Midbrain (tissue), 1 donor: ENCODE measurements at regions not wholly inside any gene's neighbourhood (a gene's known extent, or its start where the extent isn't known, plus 50 kb on each side); places are given as distances from the start of the nearest gene placed in this dataset.
"Not testable (repeated sequence)": the region's sequence is repeated elsewhere in the genome, so short reads cannot be mapped to it uniquely, and the experiment has no call there.

ENCODE experiments used
- DNase-seq: peaks from one replicate; lab custom pipeline; 2025; lab: John Stamatoyannopoulos, UW

DNA sequence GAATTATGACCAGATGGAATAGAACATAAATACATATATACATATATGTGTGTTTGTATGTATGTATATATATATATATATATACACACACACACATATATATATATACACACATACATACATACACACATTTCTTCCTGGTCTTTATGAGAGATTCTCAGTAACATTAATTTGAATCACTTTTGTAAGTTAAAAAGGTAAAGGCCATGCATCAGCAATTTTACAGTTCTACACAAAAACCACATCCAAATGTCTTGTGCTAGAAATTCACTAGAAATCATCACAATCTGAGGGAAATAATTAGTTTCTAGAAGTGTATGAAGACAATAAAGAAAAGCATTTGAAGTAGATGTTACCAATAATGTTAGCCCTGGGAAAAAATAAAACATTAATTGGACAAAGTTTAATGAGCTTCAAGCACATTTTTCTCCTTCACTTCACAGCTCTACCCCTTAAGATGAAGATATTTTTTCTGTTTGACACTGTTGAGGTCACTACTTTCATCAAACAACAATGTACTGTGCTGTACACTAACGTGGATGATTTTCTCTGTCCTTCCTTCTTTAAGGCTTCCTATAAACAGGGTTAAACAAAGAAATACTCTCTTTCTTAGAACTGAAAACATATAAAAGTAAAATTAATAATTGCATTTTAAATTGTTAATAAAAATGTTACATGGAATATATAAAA is 189.2 kb upstream of the NR4A3 start:
- DNase-seq, result no peak

DNA sequence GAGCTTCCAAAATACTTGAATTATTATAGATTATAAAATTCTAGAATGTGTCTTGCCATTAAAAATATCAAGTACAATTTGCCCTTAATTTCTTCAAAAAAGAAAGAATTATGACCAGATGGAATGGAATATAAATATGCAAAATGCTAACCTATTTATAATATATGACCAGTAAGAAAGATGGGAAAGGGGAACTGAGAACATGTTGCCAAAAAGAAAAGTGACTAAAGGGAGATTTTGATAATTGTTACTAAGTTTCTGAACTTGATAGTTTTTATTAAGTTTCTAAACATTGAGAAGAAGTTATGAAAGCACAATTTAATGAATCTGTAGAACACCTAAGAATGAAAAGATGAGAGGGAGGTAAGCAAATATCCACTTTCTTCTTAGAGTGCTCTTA is 188.4 kb upstream of the NR4A3 start:
- DNase-seq, result no peak

DNA sequence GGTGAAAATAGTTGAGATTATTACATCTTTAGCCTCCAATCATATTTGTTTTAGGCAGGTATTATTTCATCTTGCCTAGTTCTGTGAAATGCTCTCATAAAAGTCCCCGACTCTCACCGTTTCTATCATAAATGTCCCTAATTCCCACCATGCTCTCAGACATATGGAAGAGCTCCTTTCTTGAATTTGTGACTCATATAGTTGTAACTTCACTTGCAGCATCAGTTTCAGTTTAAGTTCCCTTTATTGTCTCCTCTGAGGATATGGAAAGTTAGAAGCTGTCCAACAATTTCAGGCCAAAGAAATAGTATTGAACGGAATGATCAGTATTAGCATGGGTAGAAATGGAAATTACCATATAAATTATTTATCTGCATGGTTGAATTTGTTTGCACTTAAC is 187.5 kb upstream of the NR4A3 start:
- DNase-seq, result no peak

DNA sequence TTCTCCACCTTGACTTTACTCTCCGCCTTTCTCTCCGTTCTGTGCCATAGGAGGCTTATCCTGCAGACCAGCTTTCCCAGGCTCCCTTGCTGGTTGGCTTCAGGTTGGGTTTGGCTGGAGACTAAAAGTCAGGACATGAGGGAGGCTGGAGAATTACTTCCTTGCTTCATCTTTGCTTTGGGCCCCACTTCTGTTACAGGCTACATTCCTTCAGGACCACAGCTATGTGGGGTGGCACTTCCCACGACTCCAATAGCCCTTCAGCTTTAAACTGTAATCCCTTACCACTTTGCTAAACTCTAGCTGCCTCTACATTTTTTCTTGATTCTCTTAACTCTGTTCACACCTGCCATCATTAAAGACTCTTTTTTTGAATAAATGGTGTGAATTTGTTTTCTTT is 186.7 kb upstream of the NR4A3 start:
- no peak for DNase-seq

DNA sequence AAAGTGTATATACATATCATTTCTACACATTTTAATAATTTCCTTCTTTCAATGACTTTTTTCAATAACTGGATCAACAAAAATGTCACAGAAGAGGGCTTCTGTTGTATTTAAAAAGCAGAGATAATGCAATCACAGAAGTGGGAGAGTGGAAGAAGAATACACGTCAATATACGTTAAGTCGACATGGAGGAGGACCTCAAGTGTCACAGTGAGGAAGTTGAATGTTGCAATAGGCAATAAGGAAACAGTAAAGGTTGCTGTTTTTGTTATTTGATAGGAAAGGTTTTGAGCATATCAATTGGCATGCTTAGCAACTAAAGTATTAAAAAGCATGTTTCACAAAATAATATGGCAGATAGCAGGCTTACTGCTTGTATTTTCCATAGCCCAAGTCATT is 184.0 kb upstream of the NR4A3 start:
- no peak for DNase-seq

DNA sequence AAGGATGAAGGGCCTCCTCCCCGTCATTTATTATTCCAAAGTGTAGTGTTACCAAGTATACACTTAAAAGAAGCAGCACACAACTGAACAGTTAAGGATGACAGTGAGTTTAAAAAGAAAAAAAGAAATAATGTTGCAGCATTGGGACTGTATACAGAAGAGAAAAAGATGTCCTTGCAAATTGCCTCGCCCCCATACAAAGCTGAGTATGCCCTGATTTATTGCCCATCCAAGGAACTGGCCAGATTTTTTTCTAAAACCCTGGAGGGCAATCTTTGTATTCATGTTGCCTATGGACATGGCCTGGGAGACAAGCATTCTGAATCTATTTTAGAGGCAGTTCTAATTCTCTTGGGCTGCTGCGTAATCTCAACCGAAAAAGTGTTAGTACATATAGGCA is 182.7 kb upstream of the NR4A3 start:
- DNase-seq, result no peak

DNA sequence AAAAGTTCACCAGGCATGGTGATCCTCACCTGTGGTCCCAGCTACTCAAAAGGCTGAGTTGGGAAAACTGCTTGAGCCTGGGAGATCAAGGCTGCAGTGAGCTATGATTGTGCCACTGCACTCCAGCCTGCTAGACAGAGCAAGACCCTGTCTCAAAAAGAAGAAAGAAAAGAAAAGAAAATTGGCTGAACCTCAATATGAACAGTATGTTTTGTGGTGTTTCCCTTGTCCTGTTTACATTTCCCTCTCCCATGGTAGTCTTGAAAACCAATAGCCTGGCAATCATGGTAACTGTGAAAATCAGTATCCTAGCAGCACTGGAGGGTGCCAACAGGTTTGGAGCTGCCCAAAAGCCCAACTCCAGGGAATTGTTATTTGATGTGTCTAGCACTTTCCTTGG is 174.1 kb upstream of the NR4A3 start:
- DNase-seq, result no peak

DNA sequence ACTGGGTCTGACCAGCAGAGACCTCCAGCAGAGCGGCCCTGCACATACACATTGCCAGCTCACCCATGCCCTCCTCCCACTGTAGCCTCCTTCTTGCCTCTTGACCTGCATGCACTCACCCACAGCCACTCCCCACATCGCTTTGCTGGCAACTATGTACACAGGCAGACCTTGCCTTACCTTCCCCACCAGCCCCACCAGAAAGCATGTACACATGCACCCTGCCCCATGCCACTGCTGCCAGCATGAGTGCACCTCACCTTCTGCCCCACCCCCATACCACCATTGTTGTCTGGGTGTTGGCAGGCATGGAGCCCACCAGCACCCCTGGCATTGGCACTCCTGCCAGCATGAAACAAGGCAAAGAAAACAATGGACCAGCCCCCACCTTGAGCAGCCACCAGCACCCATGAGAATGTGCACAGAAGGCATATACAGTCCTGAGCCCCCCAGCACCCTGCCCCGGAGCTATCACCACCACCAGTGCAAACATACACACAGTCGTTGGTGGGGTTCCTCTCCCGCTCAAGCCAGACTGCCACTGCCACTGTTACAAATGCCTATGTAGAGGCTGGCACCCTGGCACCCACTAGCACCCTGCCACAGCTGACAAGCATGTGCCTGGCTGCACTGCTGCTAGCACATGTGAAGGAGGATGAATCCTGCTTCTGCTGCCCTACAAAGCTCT is 171.4 kb upstream of the NR4A3 start:
- DNase-seq, result no peak

DNA sequence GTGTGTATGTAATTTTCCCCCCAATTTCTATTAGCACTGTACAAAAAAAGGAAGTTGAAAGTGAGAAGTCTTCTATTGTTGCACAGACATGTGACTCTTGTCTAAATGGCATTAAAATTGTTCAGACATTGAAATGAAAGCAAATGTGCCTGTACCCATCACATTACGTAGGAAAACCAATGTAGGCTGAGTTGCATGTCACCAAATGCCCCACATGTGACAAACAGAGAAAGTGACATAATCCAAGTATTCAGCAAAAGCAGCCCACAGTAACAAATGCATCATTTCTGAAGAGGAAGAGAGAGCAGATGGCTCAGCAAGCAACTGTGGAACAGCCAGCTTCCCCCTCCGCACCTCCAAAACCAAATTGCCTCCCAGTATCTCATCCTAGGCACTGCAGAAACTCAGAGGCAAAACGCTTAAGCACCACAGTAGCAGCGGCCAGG is 161.5 kb upstream of the NR4A3 start:
- no peak for DNase-seq

DNA sequence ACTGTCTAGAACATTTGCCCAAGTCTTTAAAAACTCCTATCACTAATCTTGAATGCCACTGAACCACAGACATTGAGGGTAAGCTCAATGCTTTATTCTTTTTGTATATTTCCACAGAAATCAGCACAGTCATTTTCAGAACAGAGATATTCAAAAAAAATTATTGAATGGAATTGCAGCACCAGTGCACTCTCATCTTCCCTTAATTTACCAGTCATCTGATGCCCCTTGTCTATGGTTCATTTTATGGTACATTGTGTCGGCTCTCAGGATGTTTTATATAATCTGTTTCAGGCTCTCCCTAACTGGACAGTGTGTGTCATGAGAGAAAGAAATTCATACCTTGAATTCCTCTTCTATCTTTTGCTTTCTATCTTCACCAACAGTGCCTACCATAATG is 158.4 kb upstream of the NR4A3 start:
- no peak for DNase-seq

DNA sequence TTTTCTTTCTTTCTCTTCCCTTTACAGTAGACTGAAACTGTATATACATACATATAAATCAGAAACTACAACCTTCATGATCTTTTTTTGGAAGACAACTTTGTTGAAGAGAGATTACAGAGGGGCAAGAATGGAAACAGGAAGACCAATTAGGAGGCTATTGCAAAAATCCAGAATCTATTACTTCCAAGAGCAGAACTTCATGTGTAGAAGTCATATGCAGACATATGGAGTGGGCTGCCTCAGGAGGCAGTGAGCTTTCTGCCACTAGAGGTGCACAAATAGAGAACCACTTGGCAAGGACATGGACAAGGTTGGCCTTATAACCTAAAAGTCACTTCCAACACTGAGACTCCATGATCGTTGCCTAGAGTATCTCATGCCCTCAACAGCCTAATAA is 157.8 kb upstream of the NR4A3 start:
- DNase-seq, result no peak

DNA sequence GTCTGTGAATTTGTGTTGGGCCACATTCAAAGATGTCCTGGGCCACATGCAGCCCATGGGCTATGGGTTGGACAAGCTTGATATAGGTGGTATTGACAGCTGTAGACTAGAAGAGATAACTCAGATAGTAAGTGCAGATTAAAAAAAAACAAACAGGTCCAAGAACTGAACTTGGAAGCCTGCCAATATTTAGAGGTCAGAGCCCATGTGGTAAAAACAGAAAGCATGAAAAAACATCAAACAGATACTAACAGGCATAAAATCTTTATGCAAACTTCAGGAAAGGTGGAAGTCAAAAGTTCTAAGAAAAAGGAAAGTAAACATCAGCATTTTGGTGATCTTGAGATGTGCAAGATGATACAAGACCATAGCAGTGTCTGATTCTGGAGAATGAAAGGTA is 155.1 kb upstream of the NR4A3 start:
- no peak for DNase-seq

DNA sequence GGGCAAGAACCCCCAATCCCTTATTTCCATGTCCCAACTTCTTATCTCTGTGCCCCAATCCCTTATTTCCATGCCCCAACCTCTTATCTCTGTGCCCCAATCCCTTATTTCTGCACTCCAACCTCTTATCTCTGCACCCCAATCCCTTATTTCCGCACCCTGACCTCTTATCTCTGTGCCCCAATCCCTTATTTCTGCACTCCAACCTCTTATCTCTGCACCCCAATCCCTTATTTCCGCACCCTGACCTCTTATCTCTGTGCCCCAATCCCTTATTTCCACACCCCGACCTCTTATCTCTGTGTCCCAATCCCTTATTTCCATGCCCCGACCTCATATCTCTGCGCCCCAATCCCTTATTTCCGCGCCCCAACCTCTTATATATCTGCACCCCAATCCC is 150.8 kb upstream of the NR4A3 start:
- not testable (repeated sequence) for DNase-seq

DNA sequence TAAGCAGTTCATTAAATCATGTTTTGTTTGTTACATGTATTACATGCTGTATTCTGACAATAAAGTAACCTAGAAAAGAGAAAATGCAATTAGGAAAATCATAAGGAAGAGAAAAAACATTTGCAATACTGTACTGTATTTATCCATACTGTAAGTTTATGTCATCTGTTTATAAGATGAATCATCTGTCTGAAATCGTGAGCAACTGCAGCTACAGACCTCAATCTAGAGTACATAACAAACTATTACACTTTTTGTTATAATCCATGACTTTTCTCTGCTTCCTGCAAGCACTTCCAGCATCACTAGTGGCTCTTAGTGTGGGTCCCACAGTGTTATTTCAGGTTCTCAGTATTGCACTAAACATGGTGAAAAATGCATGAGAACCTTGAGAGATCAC is 144.4 kb upstream of the NR4A3 start:
- DNase-seq, result no peak

DNA sequence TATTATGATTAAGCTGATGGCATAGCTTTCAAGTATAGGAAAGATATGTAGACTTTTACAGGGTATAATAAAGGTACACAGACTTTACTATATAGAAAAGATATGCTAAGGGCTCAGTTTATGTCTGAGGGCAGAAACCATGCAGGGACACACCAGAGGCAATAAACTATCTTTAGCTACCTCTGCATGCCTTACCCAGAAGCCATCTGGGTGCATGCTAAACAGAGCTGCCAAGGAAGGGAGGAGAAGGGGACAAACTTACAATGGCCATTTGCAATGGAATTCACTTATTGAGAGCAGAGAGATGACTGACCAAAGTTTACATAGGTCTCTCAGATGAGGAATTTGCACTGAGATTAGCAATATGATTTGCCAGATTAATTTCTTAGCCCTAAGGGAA is 143.1 kb upstream of the NR4A3 start:
- DNase-seq, result no peak

DNA sequence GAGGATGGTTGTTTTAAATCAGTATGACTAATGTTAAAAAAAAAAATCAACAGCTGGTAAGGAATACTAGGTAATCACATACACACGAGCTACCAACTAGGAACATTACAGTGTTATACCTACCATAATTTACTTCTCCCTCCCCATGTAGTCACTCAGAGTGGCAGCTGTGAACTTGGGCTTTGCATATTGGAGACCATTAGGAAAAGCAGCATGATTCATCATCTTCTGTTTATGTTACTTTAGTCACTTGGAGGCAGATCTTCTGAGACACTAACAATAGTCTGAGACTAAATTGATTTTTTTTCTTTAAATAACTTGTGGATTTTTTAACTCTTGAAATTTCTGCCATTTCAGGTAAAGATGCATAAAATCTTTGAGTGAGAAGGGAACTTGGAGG is 141.5 kb upstream of the NR4A3 start:
- DNase-seq, result no peak

DNA sequence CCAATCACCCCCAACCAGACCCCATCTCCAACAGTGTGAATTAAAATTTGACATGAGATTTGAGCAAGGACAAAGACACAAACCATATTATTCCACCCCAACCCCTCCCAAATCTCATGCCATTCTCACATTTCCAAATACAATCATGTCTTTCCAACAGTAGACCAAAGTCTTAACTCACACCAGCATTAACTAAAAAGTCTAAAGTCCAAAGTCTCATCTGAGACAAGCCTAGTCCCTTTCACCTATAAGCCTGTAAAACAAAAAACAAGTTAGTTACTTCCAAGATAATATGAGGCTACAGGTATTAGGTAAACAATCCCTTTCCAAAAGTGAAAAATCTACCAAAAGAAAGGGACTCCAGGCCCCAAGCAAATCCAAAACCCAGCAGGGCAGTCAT is 140.6 kb upstream of the NR4A3 start:
- DNase-seq, result no peak

DNA sequence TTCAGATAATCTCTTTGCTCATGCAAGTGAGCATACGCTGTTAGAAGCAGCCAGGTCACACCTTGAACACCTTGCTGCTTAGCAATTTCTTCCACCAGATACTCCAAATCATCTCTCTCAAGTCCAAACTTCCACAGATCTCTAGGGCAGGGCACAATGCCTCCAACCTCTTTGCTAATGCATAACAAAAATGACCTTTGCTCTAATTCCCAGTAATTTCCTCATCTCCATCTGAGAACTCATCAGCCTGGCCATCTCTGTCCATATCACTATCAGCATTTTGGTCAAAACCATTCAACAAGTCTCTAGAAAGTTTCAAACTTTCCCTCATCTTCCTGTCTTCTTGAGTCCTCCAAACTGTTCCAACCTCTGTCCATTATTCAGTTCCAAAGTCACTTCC is 139.3 kb upstream of the NR4A3 start:
- no peak for DNase-seq

DNA sequence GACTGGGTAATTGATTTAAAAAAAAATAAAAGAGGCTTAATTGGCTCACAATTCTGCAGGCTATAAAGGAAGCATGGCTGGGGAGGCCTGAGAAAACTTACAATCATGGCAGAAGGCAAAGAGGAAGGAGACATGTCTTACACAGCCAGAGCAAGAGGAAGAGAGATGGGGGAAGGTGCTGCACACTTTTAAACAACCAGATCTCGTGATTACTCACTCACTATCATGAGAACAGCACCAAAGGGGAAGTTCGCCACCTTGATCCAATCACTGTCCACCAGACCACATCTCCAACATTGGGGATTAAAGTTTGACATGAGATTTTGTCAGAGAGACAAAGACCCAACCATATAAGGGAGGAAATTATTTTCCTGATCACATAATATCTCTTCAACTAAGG is 138.8 kb upstream of the NR4A3 start:
- DNase-seq, result no peak

DNA sequence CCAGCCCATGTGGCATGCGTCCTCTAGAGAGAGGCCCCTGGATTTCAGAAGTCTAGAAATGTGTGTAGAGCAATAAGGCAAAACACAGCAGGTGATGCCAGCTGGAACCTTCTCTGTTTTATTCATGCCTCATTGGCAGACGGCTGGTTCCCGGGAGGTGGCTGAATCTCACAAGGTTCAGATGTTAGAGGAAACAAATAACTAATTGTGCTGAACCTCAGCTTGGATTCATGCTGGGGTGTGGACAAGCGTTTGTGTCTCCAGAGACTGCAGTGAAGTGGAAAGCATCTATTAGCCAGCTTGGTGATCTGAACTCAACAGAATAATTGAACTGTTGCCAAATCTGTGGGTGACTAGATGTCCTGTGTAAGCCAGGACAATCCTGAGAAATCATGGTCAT is 131.1 kb upstream of the NR4A3 start:
- DNase-seq, result peak; percentile 67

DNA sequence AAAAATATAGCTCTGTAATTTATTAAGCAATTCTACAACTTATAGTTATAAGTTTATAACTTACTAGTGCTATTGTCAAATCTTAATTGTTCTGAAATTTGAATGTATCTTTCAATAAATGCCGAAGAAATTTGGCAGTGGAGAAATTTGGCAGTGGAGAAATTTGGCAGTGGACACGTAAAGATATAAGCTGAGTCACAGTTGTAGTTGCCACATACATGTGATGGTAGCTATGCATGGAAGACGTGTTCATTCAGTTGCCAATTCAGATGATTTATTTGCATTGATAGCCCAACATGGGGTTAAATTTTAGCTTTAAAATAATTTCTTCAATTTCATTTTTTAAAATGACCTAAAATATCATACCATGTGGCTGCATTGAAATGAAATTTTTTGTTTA is 127.8 kb upstream of the NR4A3 start:
- DNase-seq, result no peak

DNA sequence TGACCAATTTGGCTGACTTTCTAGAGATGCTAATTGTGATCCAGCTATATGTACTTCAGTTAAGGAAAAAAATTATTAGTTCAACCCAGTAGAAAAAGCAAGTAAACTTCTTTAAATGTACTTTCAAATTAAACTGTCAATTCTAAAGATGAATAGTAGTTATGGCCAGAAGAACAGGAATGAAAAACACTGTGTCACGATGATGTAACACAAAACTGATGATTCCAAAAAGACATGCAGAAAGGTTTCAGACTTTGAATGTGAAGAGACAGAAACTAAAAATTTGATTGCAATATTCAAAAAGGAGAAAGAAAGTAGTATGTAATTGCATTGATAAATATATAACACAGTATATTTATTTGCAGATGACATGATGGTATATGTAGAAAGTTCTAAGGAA is 127.3 kb upstream of the NR4A3 start:
- DNase-seq, result no peak

DNA sequence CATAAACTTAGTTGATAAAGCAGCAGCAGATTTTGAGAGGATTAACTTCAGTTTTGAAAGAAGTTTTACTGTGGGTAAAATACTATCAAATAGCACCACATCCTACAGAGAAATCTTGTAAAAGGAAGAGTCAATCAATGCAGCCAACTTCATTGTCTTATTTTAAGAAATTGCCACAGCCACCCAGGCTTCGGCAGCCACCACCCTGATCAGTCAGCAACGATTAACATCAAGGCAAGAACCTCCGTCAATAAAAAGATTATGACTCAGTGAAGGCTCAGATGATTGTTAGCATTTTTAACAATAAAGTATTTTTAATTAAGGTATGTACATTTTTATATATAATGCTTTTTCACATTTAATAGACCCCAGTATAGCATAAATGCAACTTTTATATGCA is 122.3 kb upstream of the NR4A3 start:
- no peak for DNase-seq

DNA sequence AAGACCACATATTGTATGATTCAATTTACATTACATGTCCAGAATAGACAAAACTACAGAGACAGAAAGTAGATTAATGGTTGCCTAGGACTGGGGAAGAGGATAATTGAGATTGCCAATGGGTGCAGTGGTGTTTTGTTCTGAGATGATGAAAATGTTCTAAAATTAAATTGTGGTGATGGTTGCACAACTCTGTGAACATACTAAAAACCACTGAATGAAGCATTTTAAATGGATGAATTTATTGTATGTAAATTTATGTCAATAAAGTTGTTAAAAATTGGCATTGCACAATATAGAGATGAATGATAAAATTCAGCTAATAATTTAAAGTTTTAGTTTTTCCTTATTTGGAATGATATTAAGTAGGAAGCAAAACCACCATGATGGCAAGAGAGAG is 109.5 kb upstream of the NR4A3 start:
- no peak for DNase-seq
